22Rv1 (cell line): ENCODE measurements at regions not wholly inside any gene's neighbourhood (a gene's known extent, or its start where the extent isn't known, plus 50 kb on each side); places are given as distances from the start of the nearest gene placed in this dataset.

Experiments used
- H3K27ac ChIP-seq: fragments of 450-650 bp; 2 replicates; pipeline ENCODE4 v1.5.1; 2017
- ZFX ChIP-seq: fragments of 450-650 bp; IDR thresholded peaks from 2 replicates; pipeline ENCODE4 v1.6.1; 2017; ENCODE audit warnings: antibody characterized with exemption, borderline replicate concordance
- TF ChIP-seq, protein P1 (sequence below): fragments of 450-650 bp; IDR thresholded peaks from 2 replicates; pipeline ENCODE4 v1.5.1; 2017; ENCODE audit warnings: mild to moderate bottlenecking

DNA sequence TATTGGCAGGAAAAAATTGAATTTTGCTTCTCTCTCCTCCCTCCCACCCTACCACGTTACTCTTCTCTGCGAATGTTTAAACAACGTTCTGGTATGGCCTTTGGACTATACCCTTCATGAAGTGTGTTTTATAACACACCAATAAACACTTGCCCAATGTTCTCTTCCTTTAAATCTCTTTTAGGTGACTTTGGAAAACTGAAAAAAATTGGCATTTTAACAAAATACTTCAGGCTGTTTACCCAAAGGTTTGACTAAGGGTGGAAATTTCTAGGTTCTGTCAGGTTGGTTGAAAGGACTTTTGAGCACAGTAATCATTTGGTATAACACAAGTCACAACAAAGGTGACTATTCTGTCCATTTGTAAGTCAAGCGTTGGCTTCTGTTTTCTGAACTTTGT, 446.8 kb downstream of the AEBP2 start:
- no peak for TF ChIP-seq ZFX
- TF ChIP-seq, protein P1, sequence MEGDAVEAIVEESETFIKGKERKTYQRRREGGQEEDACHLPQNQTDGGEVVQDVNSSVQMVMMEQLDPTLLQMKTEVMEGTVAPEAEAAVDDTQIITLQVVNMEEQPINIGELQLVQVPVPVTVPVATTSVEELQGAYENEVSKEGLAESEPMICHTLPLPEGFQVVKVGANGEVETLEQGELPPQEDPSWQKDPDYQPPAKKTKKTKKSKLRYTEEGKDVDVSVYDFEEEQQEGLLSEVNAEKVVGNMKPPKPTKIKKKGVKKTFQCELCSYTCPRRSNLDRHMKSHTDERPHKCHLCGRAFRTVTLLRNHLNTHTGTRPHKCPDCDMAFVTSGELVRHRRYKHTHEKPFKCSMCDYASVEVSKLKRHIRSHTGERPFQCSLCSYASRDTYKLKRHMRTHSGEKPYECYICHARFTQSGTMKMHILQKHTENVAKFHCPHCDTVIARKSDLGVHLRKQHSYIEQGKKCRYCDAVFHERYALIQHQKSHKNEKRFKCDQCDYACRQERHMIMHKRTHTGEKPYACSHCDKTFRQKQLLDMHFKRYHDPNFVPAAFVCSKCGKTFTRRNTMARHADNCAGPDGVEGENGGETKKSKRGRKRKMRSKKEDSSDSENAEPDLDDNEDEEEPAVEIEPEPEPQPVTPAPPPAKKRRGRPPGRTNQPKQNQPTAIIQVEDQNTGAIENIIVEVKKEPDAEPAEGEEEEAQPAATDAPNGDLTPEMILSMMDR, result no peak
- no peak overlapping the region for H3K27ac ChIP-seq

DNA sequence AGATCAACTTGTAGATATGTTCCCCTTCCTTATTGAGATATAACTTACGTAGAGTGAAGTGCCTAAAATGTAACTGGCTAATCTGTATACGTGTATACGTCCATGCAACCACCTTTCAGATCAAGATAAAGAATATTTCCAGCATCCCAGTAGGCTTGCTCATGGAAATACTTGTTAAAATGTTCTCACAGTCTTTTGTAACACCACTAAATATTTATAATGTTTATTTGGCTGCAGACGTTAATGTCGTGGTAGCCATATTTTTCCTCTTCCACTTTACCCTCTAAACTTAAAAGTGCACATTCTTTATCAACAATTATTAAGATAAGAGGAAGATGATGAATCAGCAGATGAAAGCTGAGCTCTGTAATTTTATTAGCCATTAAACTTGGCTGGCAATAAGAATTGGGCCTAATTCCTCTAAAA, 447.4 kb downstream of the AEBP2 start:
- no peak for TF ChIP-seq ZFX
- TF ChIP-seq, protein P1, result no peak
- no peak overlapping the region for H3K27ac ChIP-seq

DNA sequence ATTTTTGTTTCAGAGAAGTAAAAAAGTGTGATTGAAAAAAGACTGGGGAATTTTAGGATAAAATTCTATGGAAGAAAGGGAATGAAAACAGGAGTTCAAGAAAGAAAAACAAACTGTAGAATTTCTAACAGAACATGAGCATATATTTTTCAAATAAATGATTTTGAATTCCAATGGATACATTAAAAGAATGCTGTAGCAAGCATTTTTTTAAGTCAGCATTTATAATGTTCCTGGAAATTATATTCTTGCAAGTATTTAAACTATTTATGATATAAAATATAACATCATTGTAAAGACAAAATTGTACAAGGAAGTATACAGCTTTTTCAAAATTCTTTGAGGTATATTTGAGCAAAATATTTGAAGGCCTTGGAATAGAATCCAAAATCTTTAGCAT, 450.7 kb downstream of the AEBP2 start:
- TF ChIP-seq, protein P1, result no peak
- no peak for TF ChIP-seq ZFX

GRCh38 chr12:19891936-19892591, 452.8 kb downstream of the AEBP2 start:
- H3K27ac ChIP-seq, result no peak overlapping the region
- TF ChIP-seq, protein P1, result no peak
- no peak for TF ChIP-seq ZFX

More for the DNA sequence above, 450.7 kb downstream of the AEBP2 start:
- H3K27ac ChIP-seq, result no peak overlapping the region

- no peak overlapping the region for H3K27ac ChIP-seq
- TF ChIP-seq, protein P1, result peak; percentile 23; the same call in 1 of the 2 replicates
- TF ChIP-seq ZFX, result no peak
Observed at GRCh38 chr12:19893514-19893913, 454.2 kb downstream of the AEBP2 start.

DNA sequence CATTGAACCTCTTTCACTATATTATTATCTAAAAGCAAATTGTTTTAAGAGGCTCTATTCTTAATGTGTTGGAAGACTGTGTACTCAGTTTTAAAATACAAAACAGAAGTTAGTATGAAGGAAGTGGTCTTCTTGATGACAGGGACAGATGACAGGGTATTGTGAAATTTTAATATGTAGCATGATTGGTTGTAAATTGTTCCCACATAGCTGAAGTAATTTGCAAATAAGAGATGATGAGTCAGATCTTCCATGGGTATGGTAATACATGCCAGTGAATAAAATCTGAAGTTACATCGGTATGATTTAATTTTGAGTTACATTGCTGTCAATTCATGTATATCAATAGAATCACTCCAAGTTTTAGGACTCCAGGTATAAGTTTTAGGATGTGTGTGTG, 454.8 kb downstream of the AEBP2 start:
- H3K27ac ChIP-seq, result no peak overlapping the region
- TF ChIP-seq ZFX, result no peak
- TF ChIP-seq, protein P1, result no peak

DNA sequence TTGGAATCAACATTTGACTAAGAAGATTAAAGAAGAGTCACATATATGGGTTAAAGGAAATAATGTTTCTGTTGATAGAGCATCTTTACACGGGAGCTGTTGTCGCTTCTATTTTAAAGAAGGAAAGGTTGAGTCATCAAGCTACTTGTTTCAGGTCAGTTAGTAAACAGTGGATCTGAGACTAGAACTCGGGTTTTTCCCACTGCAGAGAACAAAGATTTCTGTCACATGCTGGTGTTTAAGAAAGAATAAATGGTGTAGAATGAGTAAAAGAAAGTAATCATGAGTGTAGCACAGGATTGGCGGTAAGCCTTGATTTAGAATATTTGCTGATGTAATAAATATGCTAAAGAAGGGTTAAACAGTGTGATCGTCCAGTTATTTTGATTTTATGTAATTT, 455.5 kb downstream of the AEBP2 start:
- TF ChIP-seq, protein P1, result no peak
- TF ChIP-seq ZFX, result no peak
- H3K27ac ChIP-seq, result no peak overlapping the region
